ENCODE measurements at regions not wholly inside any gene's neighbourhood (a gene's known extent, or its start where the extent isn't known, plus 50 kb on each side); places are given as distances from the start of the nearest gene placed in this dataset.
"Not testable (repeated sequence)": the region's sequence is repeated elsewhere in the genome, so short reads cannot be mapped to it uniquely, and the experiment has no call there.

GRCh38 chr1:24250224-24250623 is 63.1 kb upstream of the IFNLR1 start (continued):
- TF ChIP-seq REPIN1 (tag by site-specific recombination; IDR thresholded peaks at IDR 0.05; ENCODE audit: low read depth), result no peak
- no peak for TF ChIP-seq ZNF560 (tag by site-specific recombination; IDR thresholded peaks at IDR 0.05; ENCODE audit: borderline replicate concordance)
- TF ChIP-seq KLF17 (tag by site-specific recombination; IDR thresholded peaks at IDR 0.05), result no peak
- TF ChIP-seq HIC1 (tag by site-specific recombination; IDR thresholded peaks at IDR 0.05), result no peak
- TF ChIP-seq ZNF692 (tag by site-specific recombination; IDR thresholded peaks at IDR 0.05), result no peak

GRCh38 chr1:24248859-24249258 is 61.8 kb upstream of the IFNLR1 start:
- Histone ChIP-seq H3K9me3 (ENCODE audit: control insufficient read depth, insufficient read depth, low read depth, low read length) (no peaks in the 10 kb centered on the region), H3K4me3 (ENCODE audit: low read depth, low read length) (no peak overlapping the region), H3K4me1 (ENCODE audit: control insufficient read depth, insufficient read depth, low read length) (no peaks in the 10 kb centered on the region), H3K36me3 (ENCODE audit: control insufficient read depth in 2 of 2, insufficient read depth in 1 of 2, low read length in 2 of 2) (no peaks in the 10 kb centered on the region), H3K27ac (ENCODE audit: extremely low read depth, low read depth, low read length) (no peak overlapping the region)
- POLR2A ChIA-PET, result no interaction called here
- CTCF ChIA-PET, result interaction anchor here (1.4 to 2.4 kb wide), 2 partner anchors 47 to 143 kb away, joined by 6 read pairs; no protein-coding TSS in a partner anchor
- peak; percentile 35; the same call in 1 of the 2 replicates for TF ChIP-seq PRDM10 (tag by site-specific recombination; IDR thresholded peaks at IDR 0.05)
- peak; percentile 44 for TF ChIP-seq ZNF335 (tag by site-specific recombination; conservative IDR thresholded peaks at IDR 0.05)
- no peak for TF ChIP-seq ZNF169 (tag by site-specific recombination; IDR thresholded peaks at IDR 0.05)
- TF ChIP-seq HIC1 (tag by site-specific recombination; IDR thresholded peaks at IDR 0.05), result no peak
- peak; percentile 17; the same call in 1 of the 2 replicates for TF ChIP-seq ZBTB20 (tag by site-specific recombination; IDR thresholded peaks at IDR 0.05)
- peak; percentile 91 for TF ChIP-seq ZBTB17 (tag by site-specific recombination; IDR thresholded peaks at IDR 0.05)

GRCh38 chr1:24247337-24247736 is 60.2 kb upstream of the IFNLR1 start:
- not testable (repeated sequence) for H3K36me3 ChIP-seq (ENCODE audit: control insufficient read depth in 2 of 2, insufficient read depth in 1 of 2, low read length in 2 of 2); H3K27ac ChIP-seq (ENCODE audit: extremely low read depth, low read depth, low read length); H3K4me3 ChIP-seq (ENCODE audit: low read depth, low read length); H3K9me3 ChIP-seq (ENCODE audit: control insufficient read depth, insufficient read depth, low read depth, low read length); H3K4me1 ChIP-seq (ENCODE audit: control insufficient read depth, insufficient read depth, low read length)
- POLR2A ChIA-PET, result interaction anchor here (0.6 kb wide), 1 partner anchor 383 kb away, joined by 3 read pairs; no protein-coding TSS in a partner anchor
- CTCF ChIA-PET, result interaction anchor here (1.2 kb wide), 1 partner anchor 145 kb away, joined by 3 read pairs; no protein-coding TSS in a partner anchor

All from HEK293 (cell line).